ENCODE measurements at regions not wholly inside any gene's neighbourhood (a gene's known extent, or its start where the extent isn't known, plus 50 kb on each side); places are given as distances from the start of the nearest gene placed in this dataset.

- TF ChIP-seq CTCF (IDR thresholded peaks at IDR 0.05; ENCODE audit: insufficient read depth, low read length, poor library complexity, severe bottlenecking), result no peak
- no peak for TF ChIP-seq EZH2phosphoT487 (conservative IDR thresholded peaks at IDR 0.05; ENCODE audit: low read length)
- H4K20me1 ChIP-seq (ENCODE audit: low read depth, low read length), result no peaks in the 10 kb centered on the region
- no peak overlapping the region for H3K27ac ChIP-seq (ENCODE audit: low read depth, low read length)
- H3K27me3 ChIP-seq (ENCODE audit: low read length), result no peaks in the 10 kb centered on the region
- no peaks in the 10 kb centered on the region for H3F3A ChIP-seq (ENCODE audit: insufficient read depth)
- no peak overlapping the region for H3K9ac ChIP-seq (ENCODE audit: low read length)
- H2AFZ ChIP-seq (ENCODE audit: low read depth, low read length, severe bottlenecking), result no peak overlapping the region
- no peak overlapping the region for H3K4me2 ChIP-seq (ENCODE audit: low read depth, low read length, poor library complexity, severe bottlenecking)
- H3K36me3 ChIP-seq (ENCODE audit: low read length), result no peaks in the 10 kb centered on the region
- no peaks in the 10 kb centered on the region for H3K79me2 ChIP-seq (ENCODE audit: insufficient read depth, low read length)
- no peaks in the 10 kb centered on the region for H3K9me2 ChIP-seq (replicated peaks; ENCODE audit: insufficient read depth, low read length)
- H3K9me3 ChIP-seq (ENCODE audit: insufficient read depth, low read length), result no peaks in the 10 kb centered on the region; the same call in 1 of the 2 replicates
- H3K4me3 ChIP-seq (ENCODE audit: insufficient read depth, low read length, poor library complexity, severe bottlenecking), result no peak overlapping the region
Observed at GRCh38 chr12:60290532-60290931, 694.7 kb downstream of the SLC16A7 start.

- no peaks in the 10 kb centered on the region for H3K9me3 ChIP-seq (ENCODE audit: insufficient read depth, low read length)
- no peaks in the 10 kb centered on the region; the same call in 1 of the 2 replicates for H3K9me2 ChIP-seq (replicated peaks; ENCODE audit: insufficient read depth, low read length)
- H2AFZ ChIP-seq (ENCODE audit: low read depth, low read length, severe bottlenecking), result no peak overlapping the region
- no peaks in the 10 kb centered on the region for H4K20me1 ChIP-seq (ENCODE audit: low read depth, low read length)
- TF ChIP-seq EZH2phosphoT487 (conservative IDR thresholded peaks at IDR 0.05; ENCODE audit: low read length) (no peak), CTCF (IDR thresholded peaks at IDR 0.05; ENCODE audit: insufficient read depth, low read length, poor library complexity, severe bottlenecking) (no peak)
- H3F3A ChIP-seq (ENCODE audit: insufficient read depth), result no peaks in the 10 kb centered on the region
- H3K4me3 ChIP-seq (ENCODE audit: insufficient read depth, low read length, poor library complexity, severe bottlenecking), result no peak overlapping the region
- H3K27ac ChIP-seq (ENCODE audit: low read depth, low read length), result no peak overlapping the region
- H3K36me3 ChIP-seq (ENCODE audit: low read length), result no peaks in the 10 kb centered on the region
- no peak overlapping the region for H3K4me2 ChIP-seq (ENCODE audit: low read depth, low read length, poor library complexity, severe bottlenecking)
- no peaks in the 10 kb centered on the region for H3K79me2 ChIP-seq (ENCODE audit: insufficient read depth, low read length)
- H3K9ac ChIP-seq (ENCODE audit: low read length), result no peak overlapping the region
- no peaks in the 10 kb centered on the region for H3K27me3 ChIP-seq (ENCODE audit: low read length)
Observed at GRCh38 chr12:60308366-60308991, 712.6 kb downstream of the SLC16A7 start.

- Histone ChIP-seq H3K27ac (ENCODE audit: low read depth, low read length) (no peak overlapping the region), H3K9me3 (ENCODE audit: insufficient read depth, low read length) (no peaks in the 10 kb centered on the region), H2AFZ (ENCODE audit: low read depth, low read length, severe bottlenecking) (no peak overlapping the region), H3K4me2 (ENCODE audit: low read depth, low read length, poor library complexity, severe bottlenecking) (no peak overlapping the region), H3F3A (ENCODE audit: insufficient read depth) (no peaks in the 10 kb centered on the region), H3K27me3 (ENCODE audit: low read length) (no peaks in the 10 kb centered on the region), H3K36me3 (ENCODE audit: low read length) (no peaks in the 10 kb centered on the region), H3K9ac (ENCODE audit: low read length) (no peak overlapping the region), H3K79me2 (ENCODE audit: insufficient read depth, low read length) (no peaks in the 10 kb centered on the region), H3K9me2 (replicated peaks; ENCODE audit: insufficient read depth, low read length) (no peaks in the 10 kb centered on the region; the same call in 1 of the 2 replicates), H4K20me1 (ENCODE audit: low read depth, low read length) (no peaks in the 10 kb centered on the region), H3K4me3 (ENCODE audit: insufficient read depth, low read length, poor library complexity, severe bottlenecking) (no peak overlapping the region)
- TF ChIP-seq EZH2phosphoT487 (conservative IDR thresholded peaks at IDR 0.05; ENCODE audit: low read length) (no peak), CTCF (IDR thresholded peaks at IDR 0.05; ENCODE audit: insufficient read depth, low read length, poor library complexity, severe bottlenecking) (no peak)
Observed at GRCh38 chr12:60311940-60312339, 716.1 kb downstream of the SLC16A7 start.
